H9 (cell line): ENCODE measurements at regions not wholly inside any gene's neighbourhood (a gene's known extent, or its start where the extent isn't known, plus 50 kb on each side); places are given as distances from the start of the nearest gene placed in this dataset.

Experiments used
- DNase-seq: peaks from one replicate; pipeline ENCODE4 v3.0.0-alpha.2; 2017
- H2AFZ ChIP-seq: one replicate; pipeline ENCODE4 v1.6.1; 2013; ENCODE audit warnings: mild to moderate bottlenecking, low read length, control low read depth, moderate library complexity
- H2AK5ac ChIP-seq: 2 replicates; pipeline ENCODE4 v1.6.1; 2013; ENCODE audit warnings: low read length, control low read depth, mixed read lengths; ENCODE audit not compliant: insufficient read length
- H2BK120ac ChIP-seq: one replicate; pipeline ENCODE4 v1.6.1; 2013; ENCODE audit warnings: low read depth, mild to moderate bottlenecking, low read length, control low read depth, inconsistent platforms; ENCODE audit not compliant: poor library complexity, severe bottlenecking
- H2BK12ac ChIP-seq: 2 replicates; pipeline ENCODE4 v1.6.1; 2013; ENCODE audit warnings: low read length, control low read depth, mixed read lengths, low read depth; ENCODE audit not compliant: insufficient read length
- H2BK15ac ChIP-seq: 2 replicates; pipeline ENCODE4 v1.6.1; 2013; ENCODE audit warnings: low read depth, low read length, control low read depth
- H2BK20ac ChIP-seq: one replicate; pipeline ENCODE4 v1.6.1; 2013; ENCODE audit warnings: low read depth, mild to moderate bottlenecking, low read length, control low read depth, inconsistent platforms; ENCODE audit not compliant: poor library complexity, severe bottlenecking
- H2BK5ac ChIP-seq: 2 replicates; pipeline ENCODE4 v1.6.1; 2013; ENCODE audit warnings: low read length, control low read depth, mixed read lengths; ENCODE audit not compliant: insufficient read length
- H3K14ac ChIP-seq: 2 replicates; pipeline ENCODE4 v1.6.1; 2013; ENCODE audit warnings: low read length, control low read depth; ENCODE audit not compliant: insufficient read depth
- H3K18ac ChIP-seq: 2 replicates; pipeline ENCODE4 v1.6.1; 2013; ENCODE audit warnings: low read depth, mild to moderate bottlenecking, mixed read lengths, low read length, control low read depth; ENCODE audit not compliant: insufficient read length
- H3K23ac ChIP-seq: 2 replicates; pipeline ENCODE4 v1.6.1; 2013; ENCODE audit warnings: low read length, control low read depth, mixed read lengths, low read depth; ENCODE audit not compliant: insufficient read length
- H3K23me2 ChIP-seq: 2 replicates; pipeline ENCODE4 v1.6.1; 2013; ENCODE audit warnings: low read depth, mild to moderate bottlenecking, mixed read lengths, low read length, control low read depth; ENCODE audit not compliant: insufficient read length, poor library complexity, severe bottlenecking
- H3K27ac ChIP-seq: 2 replicates; pipeline ENCODE4 v1.5.1; 2013; ENCODE audit warnings: low read length, control low read depth, mixed read lengths, low read depth; ENCODE audit not compliant: insufficient read length
- H3K27me3 ChIP-seq: 2 replicates; pipeline ENCODE4 v1.6.1; 2013; ENCODE audit warnings: low read length, control low read depth, inconsistent platforms; ENCODE audit not compliant: insufficient read depth
- H3K4ac ChIP-seq: 2 replicates; pipeline ENCODE4 v1.6.1; 2013; ENCODE audit warnings: low read depth, mild to moderate bottlenecking, control low read depth, inconsistent platforms, low read length, moderate library complexity
- H3K4me1 ChIP-seq: 2 replicates; pipeline ENCODE4 v1.6.1; 2013; ENCODE audit warnings: low read length, control low read depth, inconsistent platforms; ENCODE audit not compliant: insufficient read depth
- H3K4me2 ChIP-seq: 2 replicates; pipeline ENCODE4 v1.6.1; 2013; ENCODE audit warnings: low read length, control low read depth, mixed read lengths; ENCODE audit not compliant: insufficient read length, insufficient read depth
- H3K56ac ChIP-seq: 2 replicates; pipeline ENCODE4 v1.6.1; 2013; ENCODE audit warnings: low read depth, mild to moderate bottlenecking, mixed read lengths, low read length, control low read depth; ENCODE audit not compliant: insufficient read length
- H3K79me1 ChIP-seq: 2 replicates; pipeline ENCODE4 v1.6.1; 2013; ENCODE audit warnings: low read depth, mild to moderate bottlenecking, moderate library complexity, low read length, control low read depth, inconsistent platforms; ENCODE audit not compliant: insufficient read depth, poor library complexity, severe bottlenecking
- H3K79me2 ChIP-seq: 2 replicates; pipeline ENCODE4 v1.6.1; 2013; ENCODE audit warnings: low read length, control low read depth, inconsistent platforms; ENCODE audit not compliant: insufficient read depth
- H3K9ac ChIP-seq: 2 replicates; pipeline ENCODE4 v1.6.1; 2013; ENCODE audit warnings: low read length, control low read depth, mixed read lengths; ENCODE audit not compliant: insufficient read length; ENCODE audit errors: extremely low read depth
- H3K9me3 ChIP-seq: one replicate; pipeline ENCODE4 v1.6.1; 2013; ENCODE audit warnings: low read depth, low read length, inconsistent platforms; ENCODE audit not compliant: control insufficient read depth
- H3T11ph ChIP-seq: one replicate; pipeline ENCODE4 v1.6.1; 2013; ENCODE audit warnings: mild to moderate bottlenecking, low read length, control low read depth, inconsistent platforms
- H4K20me1 ChIP-seq: one replicate; pipeline ENCODE4 v1.6.1; 2013; ENCODE audit not compliant: control insufficient read depth, insufficient read length, insufficient read depth
- H4K5ac ChIP-seq: 2 replicates; pipeline ENCODE4 v1.6.1; 2013; ENCODE audit warnings: low read depth, mild to moderate bottlenecking, mixed read lengths, low read length, control low read depth; ENCODE audit not compliant: insufficient read length
- H4K8ac ChIP-seq: replicated peaks from 2 replicates; pipeline ENCODE4 v1.6.1; 2013; ENCODE audit warnings: low read length, control low read depth, mixed read lengths, low read depth; ENCODE audit not compliant: insufficient read length
- H4K91ac ChIP-seq: 2 replicates; pipeline ENCODE4 v1.6.1; 2013; ENCODE audit warnings: low read depth, mild to moderate bottlenecking, moderate library complexity, mixed read lengths, low read length, control low read depth; ENCODE audit not compliant: insufficient read length
- H3K27ac Mint-ChIP-seq, 3 experiments: 2 replicates in 2 of 3; 3 replicates in 1 of 3; pipeline ENCODE4 v1.8.0; 2020 to 2021; ENCODE audit warnings: mixed read lengths in 3 of 3, mild to moderate bottlenecking in 1 of 3, moderate library complexity in 1 of 3
- H3K27me3 Mint-ChIP-seq: 2 replicates; pipeline ENCODE4 v1.8.0; 2021; ENCODE audit warnings: low read depth, mild to moderate bottlenecking, moderate library complexity, mixed read lengths
- H3K36me3 Mint-ChIP-seq, 3 experiments: 2 replicates in 2 of 3; 3 replicates in 1 of 3; pipeline ENCODE4 v1.8.0; 2020 to 2021; ENCODE audit warnings: low read depth in 3 of 3, mixed read lengths in 3 of 3; ENCODE audit not compliant: insufficient read depth in 1 of 3
- H3K4me1 Mint-ChIP-seq, 2 experiments: 2 replicates each; pipeline ENCODE4 v1.8.0; 2020; ENCODE audit warnings: mixed read lengths in 2 of 2
- H3K4me3 Mint-ChIP-seq, 2 experiments: 2 replicates in 1 of 2; 3 replicates in 1 of 2; pipeline ENCODE4 v1.8.0; 2020 to 2021; ENCODE audit warnings: mild to moderate bottlenecking in 2 of 2, mixed read lengths in 2 of 2, moderate library complexity in 1 of 2
- H3K9me3 Mint-ChIP-seq, 2 experiments: 2 replicates in 1 of 2; 3 replicates in 1 of 2; pipeline ENCODE4 v1.8.0; 2020; ENCODE audit warnings: mild to moderate bottlenecking in 2 of 2, mixed read lengths in 2 of 2, moderate library complexity in 1 of 2
- whole genome bisulfite sequencing: extraction: QIAGEN DNeasy Blood & Tissue Kit; methylation state at CpG from one replicate; pipeline ENCODE4 v1.1.7; 2013; ENCODE audit warnings: missing lambda C conversion rate, low lambda C conversion rate, mixed read lengths; ENCODE audit not compliant: insufficient read length; ENCODE audit errors: extremely low coverage; 5-methylcytosine and 5-hydroxymethylcytosine counted together
- TF ChIP-seq, protein P1 (sequence below): fragments of 200-600 bp; sonication (generic); conservative IDR thresholded peaks from 3 replicates; pipeline ENCODE4 v1.8.0; 2021; ENCODE audit warnings: antibody characterized with exemption, mild to moderate bottlenecking

- H3K4ac ChIP-seq = no peak overlapping the region
- TF ChIP-seq, protein P1, sequence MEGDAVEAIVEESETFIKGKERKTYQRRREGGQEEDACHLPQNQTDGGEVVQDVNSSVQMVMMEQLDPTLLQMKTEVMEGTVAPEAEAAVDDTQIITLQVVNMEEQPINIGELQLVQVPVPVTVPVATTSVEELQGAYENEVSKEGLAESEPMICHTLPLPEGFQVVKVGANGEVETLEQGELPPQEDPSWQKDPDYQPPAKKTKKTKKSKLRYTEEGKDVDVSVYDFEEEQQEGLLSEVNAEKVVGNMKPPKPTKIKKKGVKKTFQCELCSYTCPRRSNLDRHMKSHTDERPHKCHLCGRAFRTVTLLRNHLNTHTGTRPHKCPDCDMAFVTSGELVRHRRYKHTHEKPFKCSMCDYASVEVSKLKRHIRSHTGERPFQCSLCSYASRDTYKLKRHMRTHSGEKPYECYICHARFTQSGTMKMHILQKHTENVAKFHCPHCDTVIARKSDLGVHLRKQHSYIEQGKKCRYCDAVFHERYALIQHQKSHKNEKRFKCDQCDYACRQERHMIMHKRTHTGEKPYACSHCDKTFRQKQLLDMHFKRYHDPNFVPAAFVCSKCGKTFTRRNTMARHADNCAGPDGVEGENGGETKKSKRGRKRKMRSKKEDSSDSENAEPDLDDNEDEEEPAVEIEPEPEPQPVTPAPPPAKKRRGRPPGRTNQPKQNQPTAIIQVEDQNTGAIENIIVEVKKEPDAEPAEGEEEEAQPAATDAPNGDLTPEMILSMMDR = no peak
- H4K91ac ChIP-seq = no peak overlapping the region
- no peak overlapping the region for H3K27ac ChIP-seq
- Mint-ChIP-seq H3K4me3 (no peak overlapping the region), H3K36me3 (no peaks in the 10 kb centered on the region), H3K27me3 (no peaks in the 10 kb centered on the region), H3K9me3 (peaks cover 0 to 4% of the 10 kb centered on the region in 2 experiments; a peak in 2 of 5 replicates), H3K27ac (peak overlapping the region in 1 of 3 experiments; percentile 12; a peak in 2 of 7 replicates), H3K4me1 (peaks cover 30 to 31% of the 10 kb centered on the region in 2 experiments)
- no peaks in the 10 kb centered on the region for H3K9me3 ChIP-seq
- H3K79me1 ChIP-seq = no peaks in the 10 kb centered on the region
- no peak overlapping the region for H2AK5ac ChIP-seq
- no peak overlapping the region for H3K56ac ChIP-seq
- H4K20me1 ChIP-seq = no peaks in the 10 kb centered on the region
- no peak overlapping the region for H3K18ac ChIP-seq
- H2BK120ac ChIP-seq = no peak overlapping the region
- H2BK12ac ChIP-seq = no peak overlapping the region
- no peak overlapping the region for H2BK15ac ChIP-seq
- H3K4me2 ChIP-seq = no peak overlapping the region
- H3T11ph ChIP-seq = no peak overlapping the region
- no CpG with 5 or more reads among the region's 5 CpGs for WGBS
- H2BK20ac ChIP-seq = no peak overlapping the region
- H4K8ac ChIP-seq = no peak overlapping the region
- H2BK5ac ChIP-seq = no peak overlapping the region
- H4K5ac ChIP-seq = no peak overlapping the region
- H3K27me3 ChIP-seq = no peaks in the 10 kb centered on the region
- no peak for DNase-seq
- H3K79me2 ChIP-seq = no peaks in the 10 kb centered on the region
- no peaks in the 10 kb centered on the region for H3K23me2 ChIP-seq
- H3K14ac ChIP-seq = no peak overlapping the region
- H3K4me1 ChIP-seq = peaks cover 6% of the 10 kb centered on the region
- H3K9ac ChIP-seq = no peak overlapping the region
- no peak overlapping the region for H2AFZ ChIP-seq
- no peak overlapping the region for H3K23ac ChIP-seq
Observed at GRCh38 chr12:47385653-47386052, 305.9 kb upstream of the AMIGO2 start.
